ENCODE measurements at regions not wholly inside any gene's neighbourhood (a gene's known extent, or its start where the extent isn't known, plus 50 kb on each side); places are given as distances from the start of the nearest gene placed in this dataset.

GRCh38 chr6:103198386-103198785, 1661.3 kb downstream of the HACE1 start:
- peaks cover under 1% of the 10 kb centered on the region for H3K9me3 Mint-ChIP-seq
- no peaks in the 10 kb centered on the region for H3K4me1 Mint-ChIP-seq
- no peak for DNase-seq (ENCODE audit: low spot score in 2 of 2, unreplicated experiment in 2 of 2)
- H3K36me3 Mint-ChIP-seq = no peaks in the 10 kb centered on the region
- H3K27me3 Mint-ChIP-seq (ENCODE audit: low read depth) = peaks cover under 1% of the 10 kb centered on the region
- TF ChIP-seq CTCF (IDR thresholded peaks at IDR 0.05; ENCODE audit: unreplicated experiment) = no peak
- H3K27ac Mint-ChIP-seq = no peak overlapping the region
- H3K4me3 Mint-ChIP-seq = no peak overlapping the region

GRCh38 chr6:103193413-103193812, 1666.3 kb downstream of the HACE1 start:
- no peak for DNase-seq (ENCODE audit: low spot score in 2 of 2, unreplicated experiment in 2 of 2)
- no peak for TF ChIP-seq CTCF (IDR thresholded peaks at IDR 0.05; ENCODE audit: unreplicated experiment)
- Mint-ChIP-seq H3K4me1 (no peaks in the 10 kb centered on the region), H3K4me3 (no peak overlapping the region), H3K9me3 (peaks cover 6% of the 10 kb centered on the region), H3K27me3 (ENCODE audit: low read depth) (peaks cover 3% of the 10 kb centered on the region), H3K36me3 (no peaks in the 10 kb centered on the region), H3K27ac (no peak overlapping the region)

GRCh38 chr6:103191391-103192093, 1668.2 kb downstream of the HACE1 start:
- no peak for TF ChIP-seq CTCF (IDR thresholded peaks at IDR 0.05; ENCODE audit: unreplicated experiment)
- no peaks in the 10 kb centered on the region for H3K36me3 Mint-ChIP-seq
- H3K27me3 Mint-ChIP-seq (ENCODE audit: low read depth) = peaks cover 6% of the 10 kb centered on the region
- no peak overlapping the region for H3K27ac Mint-ChIP-seq
- H3K4me1 Mint-ChIP-seq = no peaks in the 10 kb centered on the region
- DNase-seq (ENCODE audit: low spot score in 2 of 2, unreplicated experiment in 2 of 2) = no peak
- H3K4me3 Mint-ChIP-seq = no peak overlapping the region
- peaks cover 6% of the 10 kb centered on the region for H3K9me3 Mint-ChIP-seq

- H3K27me3 Mint-ChIP-seq (ENCODE audit: low read depth) = peaks cover 16% of the 10 kb centered on the region
- H3K36me3 Mint-ChIP-seq = no peaks in the 10 kb centered on the region
- no peak overlapping the region for H3K27ac Mint-ChIP-seq
- no peaks in the 10 kb centered on the region for H3K4me1 Mint-ChIP-seq
- H3K4me3 Mint-ChIP-seq = no peak overlapping the region
- no peaks in the 10 kb centered on the region for H3K9me3 Mint-ChIP-seq
- DNase-seq (ENCODE audit: low spot score in 2 of 2, unreplicated experiment in 2 of 2) = no peak
- TF ChIP-seq CTCF (IDR thresholded peaks at IDR 0.05; ENCODE audit: unreplicated experiment) = no peak
These were observed 1674.9 kb downstream of the HACE1 start for GRCh38 chr6:103184776-103185175.

GRCh38 chr6:103183831-103184411, 1675.8 kb downstream of the HACE1 start:
- H3K36me3 Mint-ChIP-seq = no peaks in the 10 kb centered on the region
- no peak for TF ChIP-seq CTCF (IDR thresholded peaks at IDR 0.05; ENCODE audit: unreplicated experiment)
- H3K27me3 Mint-ChIP-seq (ENCODE audit: low read depth) = peaks cover 16% of the 10 kb centered on the region
- no peaks in the 10 kb centered on the region for H3K4me1 Mint-ChIP-seq
- DNase-seq (ENCODE audit: low spot score in 2 of 2, unreplicated experiment in 2 of 2) = peak; percentile 19 to 38
- no peaks in the 10 kb centered on the region for H3K9me3 Mint-ChIP-seq
- no peak overlapping the region for H3K4me3 Mint-ChIP-seq
- H3K27ac Mint-ChIP-seq = no peak overlapping the region
